ENCODE measurements at regions not wholly inside any gene's neighbourhood (a gene's known extent, or its start where the extent isn't known, plus 50 kb on each side); places are given as distances from the start of the nearest gene placed in this dataset.

DNA sequence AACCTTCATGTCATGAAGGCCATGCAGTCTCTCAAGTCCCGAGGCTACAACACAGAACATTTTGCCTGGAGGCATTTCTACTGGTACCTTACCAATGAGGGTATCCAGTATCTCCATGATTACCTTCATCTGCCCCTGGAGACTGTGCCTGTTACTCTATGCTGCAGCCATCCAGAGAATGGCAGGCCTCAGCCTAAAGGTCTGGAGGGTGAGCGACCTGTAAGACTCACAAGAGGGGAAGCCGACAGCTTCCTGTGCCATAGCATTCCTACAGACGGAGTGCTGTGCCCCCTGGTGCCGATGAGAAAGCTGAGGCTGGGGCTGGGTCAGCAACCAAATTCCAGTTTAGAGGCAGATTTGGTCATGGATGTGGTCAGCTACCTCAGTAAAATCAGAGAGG lies 51.3 kb upstream of the CADPS start:
- intact Hi-C loops (cut with micrococcal nuclease), result no loop called here
- no peak for DNase-seq
- Mint-ChIP-seq H3K27me3 (no peaks in the 10 kb centered on the region), H3K4me1 (ENCODE audit: low read depth) (no peaks in the 10 kb centered on the region), H3K27ac (no peak overlapping the region), H3K4me3 (no peak overlapping the region), H3K9me3 (peaks cover 2% of the 10 kb centered on the region), H3K36me3 (no peaks in the 10 kb centered on the region)
- POLR2A ChIA-PET, result no interaction called here
- CTCF ChIA-PET, result no interaction called here

DNA sequence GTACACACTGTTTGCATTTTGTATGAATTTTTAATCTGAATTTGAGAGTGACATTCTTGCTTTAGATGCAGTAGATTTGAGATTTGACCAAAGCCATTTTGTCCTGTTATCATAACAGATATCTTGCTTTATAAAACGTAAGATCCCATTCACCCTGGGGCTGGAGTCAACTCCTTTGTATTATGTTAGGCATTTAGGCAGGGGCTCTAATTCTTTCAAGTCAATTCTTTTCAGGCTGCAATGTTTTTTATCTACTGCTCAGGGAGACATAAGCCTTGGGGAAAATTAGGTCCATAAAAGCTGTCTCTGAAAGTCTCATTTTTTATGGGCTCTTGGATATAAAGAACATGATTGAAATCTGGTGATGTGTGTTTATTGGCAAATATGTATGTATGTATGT lies 53.0 kb upstream of the CADPS start:
- CTCF ChIA-PET, result no interaction called here

DNA sequence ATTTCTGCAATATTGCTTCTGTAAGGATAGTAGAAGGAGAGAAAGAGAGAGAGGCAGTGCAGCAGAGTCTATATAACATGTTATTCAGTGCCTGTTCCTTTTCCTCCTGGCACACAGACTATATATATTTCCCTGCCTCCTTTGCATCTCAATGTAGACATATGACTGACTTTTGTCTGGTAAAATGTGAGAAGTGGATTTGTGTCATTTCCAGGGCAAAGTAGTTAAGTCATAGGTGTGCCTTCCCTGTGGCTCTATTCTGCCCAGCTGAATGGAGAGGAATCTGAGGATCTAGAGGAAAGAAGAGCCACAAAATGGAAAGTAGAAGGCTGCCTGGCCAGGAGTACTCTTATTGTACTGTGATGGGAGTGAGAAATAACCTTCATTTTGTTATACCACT lies 54.6 kb upstream of the CADPS start:
- H3K27me3 Mint-ChIP-seq, result no peaks in the 10 kb centered on the region
- peaks cover 2% of the 10 kb centered on the region for H3K9me3 Mint-ChIP-seq
- no peaks in the 10 kb centered on the region for H3K4me1 Mint-ChIP-seq (ENCODE audit: low read depth)
- ChIA-PET POLR2A (no interaction called here), CTCF (no interaction called here)
- intact Hi-C loops (cut with micrococcal nuclease), result no loop called here
- no peaks in the 10 kb centered on the region for H3K36me3 Mint-ChIP-seq
- H3K27ac Mint-ChIP-seq, result no peak overlapping the region
- H3K4me3 Mint-ChIP-seq, result no peak overlapping the region
- no peak for DNase-seq

More for the DNA sequence above, 53.0 kb upstream of the CADPS start:
- no peaks in the 10 kb centered on the region for H3K27me3 Mint-ChIP-seq
- no peak for DNase-seq
- POLR2A ChIA-PET, result no interaction called here
- H3K27ac Mint-ChIP-seq, result no peak overlapping the region
- H3K4me1 Mint-ChIP-seq (ENCODE audit: low read depth), result no peaks in the 10 kb centered on the region
- no peaks in the 10 kb centered on the region for H3K36me3 Mint-ChIP-seq
- peaks cover 2% of the 10 kb centered on the region for H3K9me3 Mint-ChIP-seq
- no peak overlapping the region for H3K4me3 Mint-ChIP-seq
- intact Hi-C loops (cut with micrococcal nuclease), result no loop called here

DNA sequence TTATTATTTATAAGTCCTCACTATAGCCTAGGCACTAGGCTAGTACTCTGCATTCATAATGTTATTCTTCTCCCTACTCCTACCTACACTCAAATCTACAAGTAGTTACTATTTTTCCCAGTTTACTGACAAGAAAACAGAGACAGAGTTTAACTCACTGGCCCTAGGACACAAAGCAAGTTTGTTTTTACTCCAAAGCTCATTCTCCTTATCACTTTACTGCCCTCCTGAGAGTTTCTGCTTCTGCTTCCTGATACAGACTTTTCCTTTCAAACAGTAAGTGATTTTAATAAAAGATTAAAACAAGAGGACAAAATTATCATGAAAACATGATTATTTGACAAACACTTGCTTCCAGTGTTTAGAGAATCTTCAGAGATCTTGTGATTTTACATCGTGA lies 60.6 kb upstream of the CADPS start:
- intact Hi-C loops (cut with micrococcal nuclease), result no loop called here
- no peaks in the 10 kb centered on the region for H3K4me1 Mint-ChIP-seq (ENCODE audit: low read depth)
- ChIA-PET POLR2A (no interaction called here), CTCF (no interaction called here)
- H3K9me3 Mint-ChIP-seq, result no peaks in the 10 kb centered on the region
- H3K4me3 Mint-ChIP-seq, result no peak overlapping the region
- DNase-seq, result no peak
- H3K27ac Mint-ChIP-seq, result no peak overlapping the region
- H3K27me3 Mint-ChIP-seq, result no peaks in the 10 kb centered on the region
- no peaks in the 10 kb centered on the region for H3K36me3 Mint-ChIP-seq

DNA sequence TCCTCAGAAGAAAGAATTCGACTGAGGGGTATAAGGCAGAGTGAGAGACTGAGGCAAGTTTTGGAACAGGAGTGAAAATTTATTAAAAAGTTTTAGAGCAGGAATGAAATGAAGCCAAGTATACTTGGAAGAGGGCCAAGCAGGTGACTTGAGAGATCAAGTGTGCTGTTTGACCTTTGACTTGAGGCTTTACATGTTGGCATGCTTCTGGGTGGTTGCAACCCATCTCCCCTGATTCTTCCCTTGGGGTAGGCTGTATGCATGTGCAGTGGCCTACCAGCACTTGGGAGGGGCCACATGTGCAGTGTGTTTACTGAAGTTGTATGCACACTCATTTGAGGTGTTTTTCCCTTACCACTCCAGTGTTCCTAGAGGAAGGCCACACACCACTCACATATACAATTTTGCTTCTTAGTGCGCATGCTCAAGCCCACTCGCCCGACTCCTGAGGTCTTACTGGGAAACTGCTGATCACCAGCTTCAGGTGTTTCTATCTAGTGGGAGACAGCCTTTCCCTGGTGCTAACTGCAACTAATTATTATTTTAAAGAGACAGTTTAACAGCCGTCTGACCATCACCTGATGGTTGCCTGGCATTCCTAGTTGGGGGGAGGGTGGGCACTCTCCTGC lies 61.5 kb upstream of the CADPS start:
- H3K4me3 Mint-ChIP-seq, result no peak overlapping the region
- intact Hi-C loops (cut with micrococcal nuclease), result no loop called here
- CTCF ChIA-PET, result no interaction called here
- H3K27ac Mint-ChIP-seq, result no peak overlapping the region
- no peaks in the 10 kb centered on the region for H3K36me3 Mint-ChIP-seq
- DNase-seq, result no peak
- POLR2A ChIA-PET, result no interaction called here
- no peaks in the 10 kb centered on the region for H3K27me3 Mint-ChIP-seq
- no peaks in the 10 kb centered on the region for H3K9me3 Mint-ChIP-seq
- no peaks in the 10 kb centered on the region for H3K4me1 Mint-ChIP-seq (ENCODE audit: low read depth)

DNA sequence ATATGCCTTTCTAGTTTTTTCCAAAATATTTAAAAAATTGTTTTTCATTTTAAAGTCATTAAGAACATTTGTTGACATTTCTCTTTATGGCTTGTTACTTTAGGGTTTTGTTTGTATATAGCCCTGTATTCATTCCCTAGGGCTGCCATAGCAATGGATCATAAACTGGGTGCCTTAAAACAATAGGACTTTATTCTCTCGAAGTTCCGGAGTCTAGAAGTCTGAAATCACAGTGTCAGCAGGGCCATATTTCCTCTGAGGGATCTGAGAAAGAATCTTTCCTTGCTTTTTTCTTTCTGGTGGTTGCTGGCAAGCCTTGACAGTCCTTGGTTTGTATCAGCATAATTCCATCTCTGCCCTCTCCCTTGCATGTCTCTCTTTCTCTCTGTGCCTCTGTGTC lies 63.4 kb upstream of the CADPS start:
- intact Hi-C loops (cut with micrococcal nuclease), result no loop called here

DNA sequence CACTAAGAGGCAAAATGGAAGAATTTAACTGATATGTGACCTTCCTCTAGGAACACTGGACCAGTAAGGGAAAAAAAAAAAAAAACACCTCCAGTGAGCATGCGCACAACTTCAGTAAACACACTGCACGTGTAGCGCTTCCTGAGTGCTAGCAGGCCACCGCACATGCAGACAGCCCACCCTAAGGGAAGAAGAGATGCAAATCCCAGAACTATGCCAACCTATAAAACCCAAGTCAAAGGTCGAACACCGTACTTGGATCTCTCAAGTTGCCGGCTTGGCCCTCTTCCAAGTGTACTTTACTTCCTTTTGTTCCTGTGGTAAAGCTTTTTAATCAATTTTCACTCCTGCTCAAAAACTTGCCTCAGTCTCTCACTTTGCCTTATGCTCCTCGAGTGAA lies 64.5 kb upstream of the CADPS start:
- Mint-ChIP-seq H3K4me3 (no peak overlapping the region), H3K4me1 (ENCODE audit: low read depth) (no peaks in the 10 kb centered on the region), H3K27me3 (no peaks in the 10 kb centered on the region), H3K9me3 (no peaks in the 10 kb centered on the region), H3K27ac (no peak overlapping the region), H3K36me3 (no peaks in the 10 kb centered on the region)
- ChIA-PET POLR2A (no interaction called here), CTCF (no interaction called here)
- no peak for DNase-seq
- intact Hi-C loops (cut with micrococcal nuclease), result no loop called here

More for the DNA sequence above, 63.4 kb upstream of the CADPS start:
- Mint-ChIP-seq H3K9me3 (no peaks in the 10 kb centered on the region), H3K27ac (no peak overlapping the region), H3K4me1 (ENCODE audit: low read depth) (no peaks in the 10 kb centered on the region), H3K4me3 (no peak overlapping the region), H3K36me3 (no peaks in the 10 kb centered on the region), H3K27me3 (no peaks in the 10 kb centered on the region)
- ChIA-PET POLR2A (no interaction called here), CTCF (no interaction called here)
- DNase-seq, result no peak

DNA sequence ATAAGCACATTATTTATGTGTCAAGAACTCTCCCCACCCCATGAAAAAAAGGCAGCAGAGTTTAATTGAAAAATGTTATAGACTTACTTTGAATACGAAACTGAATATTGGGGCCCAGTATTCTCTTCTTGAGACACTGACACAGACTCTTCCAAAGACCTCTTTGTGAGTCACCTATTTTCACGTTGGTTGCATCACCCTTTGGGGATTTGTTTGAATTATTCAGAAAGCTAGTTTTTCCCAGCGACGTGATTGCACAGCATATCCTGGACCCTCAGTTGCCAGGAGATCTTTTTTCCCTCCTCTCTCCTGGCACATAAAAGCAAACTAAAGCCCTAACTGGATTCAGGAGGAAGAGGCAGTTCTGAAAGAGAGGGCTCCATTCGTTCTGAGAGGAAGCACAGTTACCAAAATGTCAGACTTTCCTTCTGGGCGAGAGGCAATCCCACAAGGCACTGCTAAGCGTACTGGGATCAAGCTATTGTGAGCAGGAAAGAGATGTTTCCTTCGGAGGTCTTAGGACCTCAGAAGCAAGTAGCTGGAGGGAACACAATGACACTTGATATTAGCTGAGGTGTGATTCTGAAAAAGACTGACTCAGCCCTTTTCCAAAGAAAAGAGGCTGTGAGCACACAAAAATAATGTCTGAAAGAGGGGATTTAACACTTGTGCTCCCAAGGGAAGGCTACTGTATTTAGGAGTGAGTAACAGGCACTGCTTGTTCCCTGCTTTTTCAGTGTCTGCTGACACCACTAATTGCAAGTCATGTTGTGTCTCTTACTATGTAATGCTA lies 65.8 kb upstream of the CADPS start:
- intact Hi-C loops (cut with micrococcal nuclease), result no loop called here
- Mint-ChIP-seq H3K4me3 (no peak overlapping the region), H3K27me3 (no peaks in the 10 kb centered on the region), H3K36me3 (no peaks in the 10 kb centered on the region), H3K9me3 (no peaks in the 10 kb centered on the region), H3K27ac (no peak overlapping the region), H3K4me1 (ENCODE audit: low read depth) (no peaks in the 10 kb centered on the region)
- POLR2A ChIA-PET, result no interaction called here
- CTCF ChIA-PET, result no interaction called here
- no peak for DNase-seq

DNA sequence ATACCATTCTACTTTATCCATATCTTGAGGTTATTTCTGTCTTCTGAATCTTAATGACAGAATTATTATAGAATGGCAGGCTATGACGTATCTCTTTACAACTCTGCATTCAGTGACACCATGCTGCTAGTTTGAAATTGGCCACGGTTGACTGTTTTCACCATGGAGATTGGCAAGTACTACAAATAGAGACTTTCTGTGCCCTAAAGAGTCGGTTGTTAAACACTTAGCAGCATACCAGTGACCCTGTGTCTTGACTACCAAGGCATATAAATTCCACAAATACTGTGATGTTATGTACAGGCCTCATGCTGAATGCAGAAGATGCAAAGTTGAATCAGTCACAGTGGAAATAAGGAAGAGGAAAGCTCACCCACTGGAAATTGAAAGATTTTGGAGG lies 67.0 kb upstream of the CADPS start:
- H3K27ac Mint-ChIP-seq, result no peak overlapping the region
- H3K27me3 Mint-ChIP-seq, result no peaks in the 10 kb centered on the region
- H3K9me3 Mint-ChIP-seq, result no peaks in the 10 kb centered on the region
- ChIA-PET POLR2A (no interaction called here), CTCF (no interaction called here)
- no peaks in the 10 kb centered on the region for H3K36me3 Mint-ChIP-seq
- no peak overlapping the region for H3K4me3 Mint-ChIP-seq
- no peaks in the 10 kb centered on the region for H3K4me1 Mint-ChIP-seq (ENCODE audit: low read depth)
- intact Hi-C loops (cut with micrococcal nuclease), result no loop called here
- no peak for DNase-seq

DNA sequence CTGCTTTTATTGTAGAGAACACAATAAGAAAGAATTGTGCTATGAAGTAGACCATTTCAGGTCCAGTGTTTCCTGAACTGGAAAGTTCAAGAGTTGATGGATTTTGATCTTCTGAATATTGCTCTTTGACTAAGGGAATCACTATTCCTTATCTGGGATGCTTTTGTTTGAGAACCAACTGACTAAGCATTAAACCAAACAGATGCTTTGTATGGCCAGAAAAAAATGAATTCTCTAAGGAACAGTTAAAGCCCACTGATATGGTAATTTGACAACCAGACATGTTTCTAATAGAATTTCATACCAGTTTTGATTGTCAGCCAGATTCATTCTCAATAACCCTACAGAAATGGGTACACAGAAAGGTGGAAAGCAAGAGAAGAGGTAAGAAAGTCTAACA lies 67.5 kb upstream of the CADPS start:
- no peak for DNase-seq
- no peak overlapping the region for H3K27ac Mint-ChIP-seq
- no peaks in the 10 kb centered on the region for H3K36me3 Mint-ChIP-seq
- no peaks in the 10 kb centered on the region for H3K4me1 Mint-ChIP-seq (ENCODE audit: low read depth)
- no peak overlapping the region for H3K4me3 Mint-ChIP-seq
- POLR2A ChIA-PET, result no interaction called here
- no peaks in the 10 kb centered on the region for H3K9me3 Mint-ChIP-seq
- intact Hi-C loops (cut with micrococcal nuclease), result no loop called here
- CTCF ChIA-PET, result no interaction called here
- no peaks in the 10 kb centered on the region for H3K27me3 Mint-ChIP-seq

DNA sequence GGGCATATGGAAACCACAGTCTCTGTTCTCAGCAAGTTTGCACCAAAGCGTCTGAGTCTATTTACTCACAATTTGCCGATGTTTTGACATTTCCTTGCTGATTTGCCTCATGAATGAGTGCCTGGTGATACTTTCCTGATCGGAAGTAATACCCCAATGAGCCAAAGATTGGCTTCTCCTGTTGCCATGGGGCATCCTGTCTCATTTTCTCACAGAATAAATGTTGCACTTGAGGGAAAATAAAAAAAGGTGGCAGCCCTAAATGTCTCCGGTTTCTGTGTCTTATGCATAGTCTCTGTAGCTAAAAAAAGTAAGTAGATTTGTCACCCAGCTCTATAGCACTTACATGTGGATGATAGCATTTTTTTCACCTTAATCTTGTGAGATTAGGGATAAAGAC lies 73.7 kb upstream of the CADPS start:
- Mint-ChIP-seq H3K4me1 (ENCODE audit: low read depth) (no peaks in the 10 kb centered on the region), H3K27ac (no peak overlapping the region), H3K27me3 (no peaks in the 10 kb centered on the region), H3K9me3 (no peaks in the 10 kb centered on the region), H3K4me3 (no peak overlapping the region), H3K36me3 (no peaks in the 10 kb centered on the region)
- POLR2A ChIA-PET, result no interaction called here
- CTCF ChIA-PET, result no interaction called here
- DNase-seq, result no peak
- intact Hi-C loops (cut with micrococcal nuclease), result no loop called here

DNA sequence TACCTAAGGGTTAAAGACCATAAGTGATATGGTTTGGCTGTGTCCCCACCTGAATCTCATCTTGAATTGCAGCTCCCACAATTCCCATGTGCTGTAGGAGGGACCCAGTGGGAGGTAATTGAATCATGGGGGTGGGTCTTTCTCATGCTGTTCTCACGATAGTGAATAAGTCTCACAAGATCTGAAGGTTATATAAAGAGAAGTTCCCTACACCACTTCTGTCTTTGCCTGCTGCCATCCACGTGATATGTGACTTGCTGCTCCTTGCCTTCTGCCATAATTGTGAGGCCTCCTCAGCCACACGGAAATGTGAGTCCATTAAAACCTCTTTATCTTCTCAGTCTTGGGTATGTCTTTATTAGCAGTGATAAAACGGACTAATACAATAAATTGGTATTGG lies 75.0 kb upstream of the CADPS start:
- Mint-ChIP-seq H3K9me3 (no peaks in the 10 kb centered on the region), H3K27ac (no peak overlapping the region), H3K4me3 (no peak overlapping the region), H3K4me1 (ENCODE audit: low read depth) (no peaks in the 10 kb centered on the region), H3K27me3 (no peaks in the 10 kb centered on the region), H3K36me3 (no peaks in the 10 kb centered on the region)
- ChIA-PET POLR2A (no interaction called here), CTCF (no interaction called here)
- no peak for DNase-seq
- intact Hi-C loops (cut with micrococcal nuclease), result no loop called here

DNA sequence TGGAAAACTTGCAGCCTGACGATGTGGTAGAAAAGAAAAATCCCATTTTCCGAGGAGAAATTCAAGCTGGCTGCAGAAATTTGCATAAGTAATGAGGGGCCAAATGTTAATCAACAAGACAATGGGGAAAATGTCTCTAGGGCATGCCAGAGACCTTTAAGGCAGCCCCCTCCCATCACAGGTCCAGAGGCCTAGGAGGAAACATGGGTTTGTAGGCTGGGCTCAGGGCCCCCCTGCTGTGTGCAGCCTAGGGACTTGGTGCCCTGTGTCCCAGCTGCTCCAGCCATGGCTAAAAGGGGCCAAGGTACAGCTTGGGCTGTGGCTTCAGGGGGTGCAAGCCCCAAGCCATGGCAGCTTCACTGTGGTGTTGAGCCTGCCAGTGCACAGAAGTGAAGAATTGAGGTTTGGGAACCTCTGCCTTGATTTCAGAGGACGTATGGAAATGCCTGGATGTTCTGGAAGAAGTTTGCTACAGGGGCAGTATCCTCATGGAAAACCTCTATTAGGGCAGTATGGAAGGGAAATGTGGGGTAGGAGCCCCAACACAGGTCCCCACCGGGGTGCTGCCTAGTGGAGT lies 75.9 kb upstream of the CADPS start:
- ChIA-PET POLR2A (no interaction called here), CTCF (no interaction called here)
- H3K27ac Mint-ChIP-seq, result no peak overlapping the region
- H3K27me3 Mint-ChIP-seq, result no peaks in the 10 kb centered on the region
- H3K9me3 Mint-ChIP-seq, result no peaks in the 10 kb centered on the region
- H3K4me3 Mint-ChIP-seq, result no peak overlapping the region
- no peak for DNase-seq
- intact Hi-C loops (cut with micrococcal nuclease), result no loop called here
- no peaks in the 10 kb centered on the region for H3K4me1 Mint-ChIP-seq (ENCODE audit: low read depth)
- H3K36me3 Mint-ChIP-seq, result no peaks in the 10 kb centered on the region
